GM19438 (cell line): ENCODE measurements at regions not wholly inside any gene's neighbourhood (a gene's known extent, or its start where the extent isn't known, plus 50 kb on each side); places are given as distances from the start of the nearest gene placed in this dataset.

Experiments
- ATAC-seq: cut with Tn5 transposase; IDR thresholded peaks from one replicate; pipeline ENCODE4 v1.9.1; 2021; ENCODE audit warnings: low read depth; ENCODE audit not compliant: unreplicated experiment

DNA sequence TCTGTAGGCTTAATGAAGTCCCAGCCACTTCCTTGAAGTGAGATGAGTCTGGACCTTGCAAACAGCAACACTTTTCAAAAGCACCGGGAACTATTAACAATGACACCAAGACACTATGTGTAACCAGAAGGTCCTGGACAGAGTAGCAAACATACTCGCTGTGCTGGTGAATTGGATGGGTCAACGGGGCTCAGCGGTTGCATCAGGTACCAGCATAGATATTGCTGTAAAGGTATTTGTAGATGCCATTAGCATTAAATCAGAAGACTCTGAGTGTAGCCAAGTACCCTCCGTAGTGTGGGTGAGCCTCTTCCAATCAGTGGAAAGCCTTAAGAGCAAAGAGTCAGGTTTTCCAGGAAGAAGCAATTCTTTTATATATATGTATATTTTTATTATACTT, 140.5 kb downstream of the IRX2 start:
- no peak for ATAC-seq

GRCh38 chr5:2608391-2608790, 143.1 kb downstream of the IRX2 start:
- ATAC-seq: no peak

DNA sequence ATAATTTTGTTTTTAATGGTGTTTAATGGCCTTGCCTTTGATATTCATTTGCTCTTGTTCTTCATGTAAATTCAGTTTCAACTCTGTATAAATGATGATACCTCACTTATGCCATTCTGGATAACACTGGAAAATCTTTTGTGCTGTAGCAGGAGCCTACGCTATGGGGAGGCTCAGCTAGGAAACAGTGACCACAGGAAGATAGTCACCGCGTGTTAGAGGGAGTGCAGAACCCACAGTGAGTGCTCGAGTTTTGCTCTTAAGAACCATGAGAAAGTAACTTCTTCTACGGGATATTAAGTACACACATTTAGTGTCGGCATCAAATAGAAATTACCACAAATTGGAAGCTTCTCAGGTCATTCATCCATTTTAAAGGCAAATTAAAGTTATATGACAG, 143.9 kb downstream of the IRX2 start:
- ATAC-seq: no peak

DNA sequence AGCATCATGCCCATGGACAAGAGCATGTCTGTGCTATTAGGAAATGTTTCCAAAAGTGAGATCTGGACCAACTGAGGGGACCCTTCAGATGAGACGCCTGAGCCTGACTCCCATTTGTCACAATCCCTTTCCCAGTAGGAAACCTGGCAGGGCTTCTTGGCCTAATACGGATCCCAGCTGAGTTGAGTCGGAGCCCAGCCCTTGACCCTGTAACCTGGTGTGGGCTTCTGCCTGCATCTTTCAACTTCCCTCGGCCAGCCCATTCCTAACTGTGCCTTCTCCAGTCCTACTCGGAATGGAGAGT, 148.3 kb downstream of the IRX2 start:
- no peak for ATAC-seq

DNA sequence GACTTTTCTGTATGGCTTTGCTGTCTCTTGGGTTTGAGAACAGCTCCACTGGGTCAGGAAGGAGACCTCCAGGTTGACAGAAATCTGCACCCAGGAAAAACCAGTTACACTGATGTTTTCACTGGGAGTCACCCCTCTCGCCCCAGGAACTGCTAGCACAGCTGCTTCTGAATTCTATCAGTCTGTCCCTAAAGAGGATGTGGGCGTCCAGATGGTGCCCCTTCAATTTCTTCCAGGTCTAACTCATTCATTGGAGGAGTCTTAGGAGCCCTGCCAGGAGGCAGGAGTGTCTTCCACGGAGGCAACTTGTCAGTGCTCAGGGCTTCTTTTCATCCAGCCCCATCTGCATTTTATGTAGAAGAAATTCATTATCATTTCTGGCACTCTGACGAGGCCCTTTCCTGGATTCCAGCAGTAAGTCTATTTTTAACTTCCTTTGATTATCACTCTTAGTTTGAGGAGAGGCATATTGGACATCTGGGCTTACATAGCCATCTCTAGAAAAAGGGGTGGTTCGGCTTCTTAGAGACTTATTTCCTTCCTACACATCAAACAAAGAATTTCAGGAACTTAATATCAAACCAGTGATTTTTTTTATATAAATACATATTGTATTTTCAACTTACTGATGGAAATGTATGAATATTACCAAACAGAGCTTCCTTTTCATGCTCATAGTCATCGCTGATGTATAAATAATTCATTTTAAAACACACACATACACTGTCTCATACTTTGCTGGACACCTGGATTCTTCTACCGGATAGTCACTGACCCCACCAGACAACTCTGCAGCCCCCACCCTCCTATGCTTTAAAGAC, 148.8 kb downstream of the IRX2 start:
- no peak for ATAC-seq

GRCh38 chr5:2598503-2598902, 153.0 kb downstream of the IRX2 start:
- no peak for ATAC-seq

GRCh38 chr5:2594701-2595100, 156.8 kb downstream of the IRX2 start:
- no peak for ATAC-seq

GRCh38 chr5:2592766-2593165, 158.7 kb downstream of the IRX2 start:
- no peak for ATAC-seq

DNA sequence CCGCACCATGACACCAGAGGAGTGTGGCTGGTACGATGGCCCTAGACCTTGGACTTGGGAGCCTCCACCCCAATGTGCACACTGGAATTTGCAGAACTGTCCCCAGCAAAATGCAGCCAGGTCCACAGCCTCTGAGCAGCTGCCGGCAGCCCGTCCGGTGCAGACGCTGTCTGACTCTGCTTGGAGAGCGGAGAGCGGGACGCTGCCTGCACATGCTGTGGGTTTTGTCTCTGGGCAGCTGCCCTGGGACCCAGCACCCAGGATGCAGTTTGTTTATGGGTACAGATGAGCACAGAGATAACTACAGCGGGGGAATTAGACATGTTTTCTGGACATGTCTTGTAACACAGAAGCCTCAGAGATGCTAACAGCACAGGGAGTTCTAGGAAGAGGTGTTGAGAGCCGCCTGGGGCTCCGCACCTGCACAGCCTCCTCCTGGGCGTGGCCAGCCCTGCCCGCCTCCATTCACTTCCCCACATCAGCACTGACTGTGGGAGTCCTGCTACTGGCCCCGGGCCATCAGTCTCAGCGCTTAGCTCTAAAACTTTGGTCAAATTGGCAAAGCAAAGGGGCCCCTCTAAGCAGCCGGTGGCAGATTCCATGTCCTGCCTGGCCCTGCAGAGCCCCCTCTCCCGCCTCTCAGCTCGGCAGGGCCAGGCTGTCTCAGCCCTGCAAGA, 159.6 kb downstream of the IRX2 start:
- ATAC-seq: no peak

DNA sequence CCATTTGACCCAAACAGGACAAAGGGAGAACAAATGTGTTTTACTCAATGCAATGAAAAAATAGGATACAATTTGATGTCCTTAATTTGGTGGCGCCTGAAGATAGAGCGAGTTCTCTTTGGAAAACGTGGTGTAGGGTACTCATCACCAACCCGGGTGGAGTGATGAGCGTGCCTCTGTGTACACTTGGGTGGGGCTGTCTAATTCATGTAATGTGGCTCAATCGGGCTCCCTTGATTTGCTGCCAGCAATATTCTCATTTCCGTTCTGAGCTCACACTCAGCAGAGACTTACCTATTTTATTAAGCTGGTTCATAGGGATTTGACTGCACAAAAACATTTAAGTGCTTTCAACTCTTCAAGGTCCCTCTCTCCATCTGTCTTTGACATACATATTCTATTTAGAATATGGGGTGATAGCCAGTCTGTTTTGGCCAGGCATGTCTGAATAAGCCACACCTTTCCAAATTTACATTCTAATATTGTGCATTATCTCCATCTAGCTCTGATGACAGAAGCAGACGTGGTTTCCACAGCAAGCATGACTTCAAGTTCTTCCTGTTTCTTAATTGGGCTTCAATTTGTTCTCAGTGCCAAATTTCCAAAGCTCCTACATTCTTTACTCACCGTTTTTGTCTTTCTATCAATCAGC, 162.5 kb downstream of the IRX2 start:
- ATAC-seq: no peak

DNA sequence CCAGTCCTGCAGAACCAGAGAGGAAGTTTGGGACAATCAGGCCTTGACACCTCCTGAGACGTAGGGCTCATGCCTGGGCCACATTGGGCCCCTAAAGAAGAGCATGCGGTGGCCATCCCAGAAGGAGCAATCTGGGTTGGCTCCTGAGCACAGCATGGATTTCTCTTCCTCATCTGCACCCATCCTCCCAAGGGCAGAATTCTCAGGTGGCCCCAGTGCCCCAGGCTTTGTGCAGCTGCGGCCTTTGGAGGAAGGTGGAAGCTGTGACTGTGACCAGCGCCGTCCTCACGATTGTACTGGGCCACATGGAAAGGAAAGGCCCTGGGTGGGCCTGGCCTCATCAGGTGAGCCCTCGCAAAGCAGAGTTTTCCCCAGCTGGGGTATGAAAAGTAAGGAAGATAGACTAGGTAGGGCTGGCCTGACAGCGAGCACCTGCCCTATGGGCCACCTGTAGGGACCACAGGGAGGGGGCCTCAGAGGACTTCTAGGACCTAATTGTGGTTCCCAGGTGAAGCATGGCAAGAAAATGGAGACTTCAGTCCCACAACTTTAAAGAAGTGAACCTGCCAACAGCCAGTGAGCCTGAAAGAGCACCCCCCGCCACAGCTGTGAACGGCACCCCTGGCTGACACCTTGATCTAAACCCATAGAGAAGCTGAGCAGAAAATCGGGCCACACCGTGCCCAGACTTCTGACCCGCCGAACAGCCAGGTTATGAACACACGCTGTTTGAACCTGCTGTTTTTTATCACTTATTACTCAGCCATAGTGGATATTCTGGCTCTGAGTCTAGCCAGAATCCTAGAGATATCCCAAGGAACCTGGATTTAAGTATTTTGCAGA, 164.1 kb downstream of the IRX2 start:
- no peak for ATAC-seq

- no peak for ATAC-seq
These were observed 165.3 kb downstream of the IRX2 start for GRCh38 chr5:2586016-2586715.

GRCh38 chr5:2584579-2585269, 166.8 kb downstream of the IRX2 start:
- ATAC-seq: no peak

- ATAC-seq: no peak
These were observed 169.0 kb downstream of the IRX2 start for GRCh38 chr5:2582507-2582906.

DNA sequence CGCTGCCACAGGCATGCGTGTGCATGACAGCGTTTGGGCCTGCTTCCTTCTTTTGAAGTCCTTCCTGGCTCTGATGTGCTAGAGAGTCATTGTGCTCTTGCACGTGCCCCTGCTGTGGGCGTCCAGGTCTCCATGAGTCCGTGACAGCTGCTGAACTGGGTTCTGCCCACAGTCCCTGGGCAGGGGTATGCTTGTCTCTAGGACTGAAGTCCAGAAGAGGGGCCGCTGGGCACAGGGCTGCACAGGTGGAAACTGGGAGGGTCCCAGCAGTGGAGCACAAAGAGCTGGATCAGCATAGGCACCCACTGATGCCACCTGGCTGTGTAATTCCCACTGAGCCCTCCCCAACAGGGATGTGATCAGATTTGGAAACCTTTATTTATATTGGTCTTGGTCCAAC, 169.4 kb downstream of the IRX2 start:
- no peak for ATAC-seq

DNA sequence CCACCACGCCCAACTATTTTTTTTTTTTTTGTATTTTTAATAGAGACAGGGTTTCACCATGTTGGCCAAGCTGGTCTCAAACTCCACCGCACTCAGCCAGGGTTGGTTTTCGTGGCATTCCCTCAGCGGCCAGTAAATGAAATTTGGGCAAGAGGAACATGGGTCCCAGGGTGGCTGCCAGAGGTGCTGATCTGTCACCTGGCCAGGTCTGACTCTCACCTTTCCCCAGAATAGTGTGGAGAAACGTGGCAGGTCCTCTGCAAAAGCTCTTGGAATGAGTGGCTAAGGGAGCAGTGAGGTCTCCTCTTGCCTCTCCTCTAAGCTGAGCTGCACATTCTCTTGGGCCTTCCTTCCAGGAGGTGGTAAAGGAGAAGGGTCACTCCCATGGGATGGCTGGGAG, 170.1 kb downstream of the IRX2 start:
- no peak for ATAC-seq

GRCh38 chr5:2579126-2579525, 172.4 kb downstream of the IRX2 start:
- ATAC-seq: no peak

GRCh38 chr5:2577312-2578036, 174.0 kb downstream of the IRX2 start:
- no peak for ATAC-seq

GRCh38 chr5:2576823-2577222, 174.7 kb downstream of the IRX2 start:
- no peak for ATAC-seq
